Transverse colon (tissue), 4 donors: ENCODE measurements at regions not wholly inside any gene's neighbourhood (a gene's known extent, or its start where the extent isn't known, plus 50 kb on each side); places are given as distances from the start of the nearest gene placed in this dataset.

ENCODE experiments used
- DNase-seq: peaks from one replicate; pipeline ENCODE4 v3.0.0-alpha.2; 2019
- H3K27ac ChIP-seq, 4 donors: fragments of 200-600 bp; sonication (generic); 2 replicates each; pipeline ENCODE4 v1.5.1; 2016 to 2018; ENCODE audit warnings: inconsistent platforms in 4 of 4
- H3K27me3 ChIP-seq: fragments of 200-600 bp; sonication (generic); 2 replicates; pipeline ENCODE4 v1.5.1; 2017; ENCODE audit warnings: inconsistent platforms
- H3K36me3 ChIP-seq, 4 donors: fragments of 200-600 bp; sonication (generic); 2 replicates each; pipeline ENCODE4 v1.5.1; 2017 to 2019; ENCODE audit warnings: inconsistent platforms in 4 of 4
- H3K4me1 ChIP-seq, 4 donors: fragments of 200-600 bp; sonication (generic); 2 replicates each; pipeline ENCODE4 v1.5.1; 2017 to 2020; ENCODE audit warnings: inconsistent platforms in 4 of 4
- H3K4me3 ChIP-seq, 4 donors: fragments of 200-600 bp; sonication (generic); 1 replicate in 1 of 4; 2 replicates in 3 of 4; pipeline versions ENCODE4 v1.5.1 to v1.6.1; 2017 to 2019; ENCODE audit warnings: inconsistent platforms in 4 of 4
- H3K9me3 ChIP-seq, 2 donors: fragments of 200-600 bp; sonication (generic); 2 replicates each; pipeline ENCODE4 v1.5.1; 2017 to 2019; ENCODE audit warnings: inconsistent platforms in 2 of 2
- CTCF ChIP-seq, 5 experiments: fragments of 200-600 bp in 3 of 5; fragments of 450-650 bp in 2 of 5; sonication (generic) in 3 of 5; IDR thresholded peaks; 1 replicate in 2 of 5; 2 replicates in 3 of 5; pipeline ENCODE4 v1.5.1; 2016 to 2017; ENCODE audit warnings: antibody characterized with exemption in 5 of 5, inconsistent platforms in 3 of 5, mild to moderate bottlenecking in 2 of 5, moderate library complexity in 1 of 5
- EP300 ChIP-seq: sonication (generic); formaldehyde crosslinking; IDR thresholded peaks from one replicate; pipeline ENCODE4 v1.6.1; 2017; ENCODE audit warnings: antibody characterized with exemption, low read depth
- POLR2A ChIP-seq: fragments of 450-650 bp; IDR thresholded peaks from one replicate; pipeline ENCODE4 v1.6.1; 2016; ENCODE audit warnings: antibody characterized with exemption, mild to moderate bottlenecking, moderate library complexity
- POLR2AphosphoS5 ChIP-seq, 3 donors: sonication (generic); formaldehyde crosslinking; IDR thresholded peaks; one replicate each; pipeline ENCODE4 v1.6.1; 2016; ENCODE audit warnings: antibody characterized with exemption in 3 of 3
- WGBS, 2 donors: methylation state at CpG; one replicate each; pipeline ENCODE4 v1.1.5; 2018; ENCODE audit warnings: low coverage in 1 of 2; 5-methylcytosine and 5-hydroxymethylcytosine counted together
- in situ Hi-C, 4 donors: fragments of 200-750 bp; cut with MboI; loops; one replicate each; pipeline versions ENCODE4 v1.15.0 to v1.15.1; 2017; ENCODE audit warnings: low sequenced_read_pairs in 3 of 4, low pct_ligation_motif_present in 1 of 4, low pct_unique_long_range_greater_than_20kb in 1 of 4
- intact Hi-C: fragments of 100-400 bp; cut with DNase I; formaldehyde crosslinking; loops from one replicate; pipeline ENCODE4 v1.15.1; 2023; ENCODE audit warnings: low total_unique reads

GRCh38 chr1:2944705-2945104 lies 76.6 kb upstream of the ACTRT2 start:
- Histone ChIP-seq H3K4me1 (no peaks in the 10 kb centered on the region), H3K27me3 (peaks cover 26% of the 10 kb centered on the region), H3K36me3 (no peaks in the 10 kb centered on the region), H3K4me3 (no peak overlapping the region), H3K27ac (no peak overlapping the region), H3K9me3 (peaks cover 0 to 11% of the 10 kb centered on the region in 2 donors)
- DNase-seq = no peak
- no peak for TF ChIP-seq POLR2AphosphoS5 (IDR thresholded peaks at IDR 0.05)
- no peak for TF ChIP-seq POLR2A
- no peak for TF ChIP-seq EP300
- no peak for TF ChIP-seq CTCF (IDR thresholded peaks at IDR 0.05)
- intact Hi-C loops = no loop called here
- 61% methylated on average over 4 of the region's 4 CpGs; no CpG with 5 or more reads in 1 of the 2 donors for WGBS, 2 donors
- in situ Hi-C loops = no loop called here

- intact Hi-C loops (no loop called here), in situ Hi-C loops (no loop called here)
- 78% methylated on average over 13 of the region's 13 CpGs; no CpG with 5 or more reads in 1 of the 2 donors for WGBS, 2 donors
- TF ChIP-seq POLR2AphosphoS5 (IDR thresholded peaks at IDR 0.05) (no peak), EP300 (no peak), CTCF (IDR thresholded peaks at IDR 0.05) (no peak), POLR2A (no peak)
- H3K27me3 ChIP-seq = peaks cover 26% of the 10 kb centered on the region
- no peaks in the 10 kb centered on the region for H3K4me1 ChIP-seq
- no peak overlapping the region for H3K4me3 ChIP-seq
- no peak overlapping the region for H3K27ac ChIP-seq
- DNase-seq = no peak
- H3K9me3 ChIP-seq = peaks cover 0 to 7% of the 10 kb centered on the region in 2 donors
- H3K36me3 ChIP-seq = no peaks in the 10 kb centered on the region
These were observed 75.4 kb upstream of the ACTRT2 start for GRCh38 chr1:2945821-2946231.

GRCh38 chr1:2946291-2946690 lies 75.0 kb upstream of the ACTRT2 start:
- no peaks in the 10 kb centered on the region for H3K36me3 ChIP-seq
- in situ Hi-C loops = no loop called here
- DNase-seq = no peak
- H3K27me3 ChIP-seq = peaks cover 26% of the 10 kb centered on the region
- intact Hi-C loops = no loop called here
- WGBS, 2 donors = 78% methylated on average over 16 of the region's 16 CpGs; no CpG with 5 or more reads in 1 of the 2 donors
- H3K9me3 ChIP-seq = peaks cover 0 to 2% of the 10 kb centered on the region in 2 donors
- H3K4me3 ChIP-seq = no peak overlapping the region
- no peaks in the 10 kb centered on the region for H3K4me1 ChIP-seq
- no peak overlapping the region for H3K27ac ChIP-seq
- TF ChIP-seq EP300 (no peak), POLR2AphosphoS5 (IDR thresholded peaks at IDR 0.05) (no peak), CTCF (IDR thresholded peaks at IDR 0.05) (no peak), POLR2A (no peak)

- peaks cover 26% of the 10 kb centered on the region for H3K27me3 ChIP-seq
These were observed 74.1 kb upstream of the ACTRT2 start for GRCh38 chr1:2946999-2947690.

More at GRCh38 chr1:2946999-2947690, 74.1 kb upstream of the ACTRT2 start:
- TF ChIP-seq POLR2A (no peak), CTCF (IDR thresholded peaks at IDR 0.05) (no peak), EP300 (no peak), POLR2AphosphoS5 (IDR thresholded peaks at IDR 0.05) (no peak)
- no peaks in the 10 kb centered on the region for H3K9me3 ChIP-seq
- H3K4me1 ChIP-seq = no peaks in the 10 kb centered on the region
- no peak for DNase-seq
- no peak overlapping the region for H3K27ac ChIP-seq
- no peak overlapping the region for H3K4me3 ChIP-seq
- intact Hi-C loops = no loop called here
- in situ Hi-C loops = no loop called here
- WGBS, 2 donors = 8 to 38% methylated on average over 2 to 21 of the region's 21 CpGs
- H3K36me3 ChIP-seq = no peaks in the 10 kb centered on the region
